ENCODE measurements at regions not wholly inside any gene's neighbourhood (a gene's known extent, or its start where the extent isn't known, plus 50 kb on each side); places are given as distances from the start of the nearest gene placed in this dataset.
"Not testable (repeated sequence)": the region's sequence is repeated elsewhere in the genome, so short reads cannot be mapped to it uniquely, and the experiment has no call there.

GRCh38 chr10:7069706-7070105, 341.1 kb downstream of the SFMBT2 start:
- no peak for DNase-seq (ENCODE audit: low read depth)

- no peak for DNase-seq (ENCODE audit: low read depth)
These were observed 354.6 kb downstream of the SFMBT2 start for GRCh38 chr10:7056216-7056615.

GRCh38 chr10:7054915-7055314, 355.9 kb downstream of the SFMBT2 start:
- no peak for DNase-seq (ENCODE audit: low read depth)

GRCh38 chr10:7053195-7053594, 357.6 kb downstream of the SFMBT2 start:
- DNase-seq (ENCODE audit: low read depth), result no peak

GRCh38 chr10:7050024-7050423, 360.8 kb downstream of the SFMBT2 start:
- DNase-seq (ENCODE audit: low read depth), result not testable (repeated sequence)

GRCh38 chr10:7048061-7048460, 362.8 kb downstream of the SFMBT2 start:
- no peak for DNase-seq (ENCODE audit: low read depth)

- no peak for DNase-seq (ENCODE audit: low read depth)
These were observed 364.2 kb downstream of the SFMBT2 start for GRCh38 chr10:7046615-7047014.

- no peak for DNase-seq (ENCODE audit: low read depth)
These were observed 364.8 kb downstream of the SFMBT2 start for GRCh38 chr10:7045891-7046599.

- no peak for DNase-seq (ENCODE audit: low read depth)
These were observed 367.7 kb downstream of the SFMBT2 start for GRCh38 chr10:7043055-7043653.

- DNase-seq (ENCODE audit: low read depth), result no peak
These were observed 368.3 kb downstream of the SFMBT2 start for GRCh38 chr10:7042419-7043054.

GRCh38 chr10:7042000-7042399, 368.8 kb downstream of the SFMBT2 start:
- no peak for DNase-seq (ENCODE audit: low read depth)

- DNase-seq (ENCODE audit: low read depth), result no peak
These were observed 370.2 kb downstream of the SFMBT2 start for GRCh38 chr10:7040681-7041080.

- DNase-seq (ENCODE audit: low read depth), result no peak
These were observed 371.0 kb downstream of the SFMBT2 start for GRCh38 chr10:7039859-7040258.

- DNase-seq (ENCODE audit: low read depth), result no peak
These were observed 372.4 kb downstream of the SFMBT2 start for GRCh38 chr10:7038416-7038815.

GRCh38 chr10:7037434-7037833, 373.4 kb downstream of the SFMBT2 start:
- not testable (repeated sequence) for DNase-seq (ENCODE audit: low read depth)

GRCh38 chr10:7036951-7037350, 373.9 kb downstream of the SFMBT2 start:
- DNase-seq (ENCODE audit: low read depth), result no peak

- no peak for DNase-seq (ENCODE audit: low read depth)
These were observed 375.6 kb downstream of the SFMBT2 start for GRCh38 chr10:7035126-7035761.

- DNase-seq (ENCODE audit: low read depth), result no peak
These were observed 377.8 kb downstream of the SFMBT2 start for GRCh38 chr10:7033031-7033430.

GRCh38 chr10:7030134-7030855, 380.5 kb downstream of the SFMBT2 start:
- DNase-seq (ENCODE audit: low read depth), result no peak

GRCh38 chr10:7029672-7030071, 381.2 kb downstream of the SFMBT2 start:
- no peak for DNase-seq (ENCODE audit: low read depth)

GRCh38 chr10:7028809-7029166, 382.0 kb downstream of the SFMBT2 start:
- no peak for DNase-seq (ENCODE audit: low read depth)
